Amygdala (tissue), 56 donors: ENCODE measurements at regions not wholly inside any gene's neighbourhood (a gene's known extent, or its start where the extent isn't known, plus 50 kb on each side); places are given as distances from the start of the nearest gene placed in this dataset.
A peak's percentile ranks its signal among the peaks of the same experiment; 100 is the strongest.

ENCODE experiments used
- DNase-seq, 56 donors: peaks; one replicate each; lab custom pipeline; 2025; lab: John Stamatoyannopoulos, UW

GRCh38 chr17:12422651-12423050 is 243.0 kb upstream of the MYOCD start:
- DNase-seq, result peak in 12 of 56 donors; percentile 0 to 35 (median 2)

- DNase-seq, result no peak
Measured at GRCh38 chr17:12423337-12423736, 242.4 kb upstream of the MYOCD start.

- no peak for DNase-seq
Measured at GRCh38 chr17:12429116-12429515, 236.6 kb upstream of the MYOCD start.

GRCh38 chr17:12431188-12431587 is 234.5 kb upstream of the MYOCD start:
- no peak for DNase-seq

GRCh38 chr17:12438212-12438611 is 227.5 kb upstream of the MYOCD start:
- no peak for DNase-seq

- DNase-seq, result no peak
Measured at GRCh38 chr17:12438813-12439586, 226.7 kb upstream of the MYOCD start.

DNA sequence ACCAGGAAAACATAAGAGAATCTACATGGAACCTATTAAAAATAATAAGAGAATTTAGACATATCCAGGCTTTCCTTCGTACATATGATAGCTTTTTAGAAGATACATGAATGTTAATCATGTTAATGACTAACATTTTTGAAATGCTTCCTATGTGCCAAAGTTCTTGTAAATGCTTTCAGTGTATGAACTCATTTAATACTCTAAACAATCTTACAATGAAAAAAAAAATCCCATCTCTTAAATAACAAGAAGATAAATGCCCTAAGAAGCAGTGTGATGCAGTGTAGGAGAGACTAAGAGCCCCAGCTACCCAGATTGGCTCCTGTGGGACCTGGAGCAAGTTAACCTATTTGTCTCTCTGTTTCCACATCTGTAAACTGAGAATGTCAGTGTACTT is 220.4 kb upstream of the MYOCD start:
- DNase-seq, result no peak

GRCh38 chr17:12457493-12457892 is 208.2 kb upstream of the MYOCD start:
- no peak for DNase-seq

DNA sequence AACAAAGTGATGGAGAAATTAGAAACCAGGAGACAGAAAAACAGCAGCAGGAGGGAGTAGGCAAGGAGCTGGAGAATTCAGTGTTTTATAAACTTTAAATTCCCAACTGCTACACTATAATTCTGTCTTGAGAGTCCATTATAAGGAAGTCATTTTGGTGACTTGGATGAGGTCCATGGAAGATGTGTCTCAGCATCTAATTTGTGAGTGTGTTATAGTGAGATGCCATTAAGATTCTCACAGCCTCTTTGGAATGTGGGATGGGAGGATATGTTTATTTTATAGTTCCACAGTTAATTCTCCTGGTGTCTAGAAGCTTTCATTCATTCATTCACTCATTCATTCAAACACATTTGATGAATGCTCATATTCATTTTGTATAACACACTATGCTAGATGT is 206.0 kb upstream of the MYOCD start:
- DNase-seq, result no peak

- DNase-seq, result no peak
Measured at GRCh38 chr17:12463102-12463501, 202.6 kb upstream of the MYOCD start.

- no peak for DNase-seq
Measured at GRCh38 chr17:12472252-12473173, 193.2 kb upstream of the MYOCD start.

- DNase-seq, result no peak
Measured at GRCh38 chr17:12478311-12478710, 187.4 kb upstream of the MYOCD start.

GRCh38 chr17:12485361-12485906 is 180.3 kb upstream of the MYOCD start:
- no peak for DNase-seq

GRCh38 chr17:12489325-12489724 is 176.4 kb upstream of the MYOCD start:
- no peak for DNase-seq

DNA sequence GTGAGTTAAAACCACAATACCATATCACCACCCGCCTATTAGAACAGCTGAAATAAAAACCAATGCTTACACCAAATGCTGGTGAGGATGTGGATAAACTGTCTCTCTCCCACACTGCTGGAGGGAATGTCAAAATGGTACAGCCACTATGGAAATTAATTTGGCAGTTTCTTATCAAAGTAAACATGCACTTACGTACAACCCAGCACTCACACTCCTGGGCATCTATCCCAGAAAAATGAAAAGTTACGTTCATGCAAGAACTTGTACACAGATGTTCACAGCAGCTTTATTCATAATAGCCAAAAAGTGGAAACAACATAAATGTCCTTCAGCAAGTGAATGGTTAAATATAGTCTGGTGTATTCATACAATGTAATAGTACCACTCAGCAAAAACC is 173.2 kb upstream of the MYOCD start:
- no peak for DNase-seq

GRCh38 chr17:12505866-12506265 is 159.8 kb upstream of the MYOCD start:
- no peak for DNase-seq

DNA sequence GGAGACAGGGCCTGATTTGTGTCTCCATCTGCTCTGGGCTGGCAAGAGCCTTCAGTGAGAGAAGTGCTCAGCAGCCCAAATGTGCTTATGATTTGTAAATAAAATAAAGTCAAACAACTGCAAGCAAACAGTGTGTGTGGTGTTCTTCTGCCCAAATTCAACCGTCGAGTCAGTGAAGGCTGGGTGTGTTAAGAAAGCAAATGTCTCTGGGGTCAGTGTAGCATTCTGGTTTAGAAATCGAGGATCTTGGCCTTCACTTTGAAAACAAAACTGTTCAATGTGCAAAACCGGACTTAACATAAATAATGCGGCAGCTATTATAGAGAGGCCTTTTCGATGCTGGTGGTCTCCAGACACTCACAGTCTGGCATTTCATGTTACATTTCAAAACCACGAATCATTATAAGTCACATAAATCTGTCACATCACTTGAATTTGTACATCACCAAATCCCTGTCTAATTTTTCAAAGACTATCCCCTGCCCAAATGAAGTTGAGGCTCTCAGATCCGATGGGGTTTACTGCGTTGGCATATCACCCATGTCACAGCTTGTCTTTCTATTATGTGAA is 158.6 kb upstream of the MYOCD start:
- DNase-seq, result no peak

GRCh38 chr17:12509801-12510200 is 155.9 kb upstream of the MYOCD start:
- no peak for DNase-seq

DNA sequence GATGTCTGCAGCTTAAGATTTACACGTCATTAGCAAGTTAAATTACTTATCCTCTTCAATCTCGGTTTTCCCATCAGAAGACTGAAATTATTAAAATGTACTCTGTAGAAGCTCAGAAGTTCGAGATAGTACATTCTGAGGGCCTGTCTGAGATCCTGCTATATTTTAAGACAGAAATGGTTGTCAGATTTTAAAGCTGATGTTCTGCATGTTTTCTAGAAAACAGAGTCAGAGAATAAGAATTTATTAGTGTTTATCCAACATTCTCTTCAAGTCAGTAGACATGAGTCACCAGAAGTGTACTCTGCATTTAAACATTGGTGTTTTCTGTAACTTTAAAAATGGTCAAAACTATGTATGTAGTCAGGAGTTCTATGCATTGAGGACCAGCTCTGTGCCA is 155.2 kb upstream of the MYOCD start:
- DNase-seq, result no peak

GRCh38 chr17:12512694-12513355 is 152.9 kb upstream of the MYOCD start:
- no peak for DNase-seq

GRCh38 chr17:12514596-12514995 is 151.1 kb upstream of the MYOCD start:
- no peak for DNase-seq
